Liver (tissue), 7 donors: ENCODE measurements at regions not wholly inside any gene's neighbourhood (a gene's known extent, or its start where the extent isn't known, plus 50 kb on each side); places are given as distances from the start of the nearest gene placed in this dataset.
A peak's percentile ranks its signal among the peaks of the same experiment; 100 is the strongest.
"Not testable (repeated sequence)": the region's sequence is repeated elsewhere in the genome, so short reads cannot be mapped to it uniquely, and the experiment has no call there.

Experiments
- DNase-seq: peaks from one replicate; pipeline ENCODE4 v3.0.0-alpha.2; 2017; ENCODE audit warnings: low spot score
- H3K27ac ChIP-seq, 2 donors: one replicate each; pipeline ENCODE4 v1.7.0; 2013; ENCODE audit warnings: inconsistent platforms in 2 of 2, low read length in 2 of 2, control low read depth in 1 of 2, low read depth in 1 of 2, mild to moderate bottlenecking in 1 of 2
- H3K27me3 ChIP-seq, 4 donors: one replicate each; pipeline versions ENCODE4 v1.6.1 to v1.7.0; 2013; ENCODE audit warnings: low read length in 3 of 4, inconsistent platforms in 1 of 4, mild to moderate bottlenecking in 1 of 4, moderate library complexity in 1 of 4; ENCODE audit not compliant: control insufficient read depth in 4 of 4, insufficient read depth in 4 of 4
- H3K36me3 ChIP-seq, 4 donors: one replicate each; pipeline versions ENCODE4 v1.6.1 to v1.7.0; 2013; ENCODE audit warnings: low read length in 3 of 4, mild to moderate bottlenecking in 3 of 4, low read depth in 1 of 4, moderate library complexity in 1 of 4; ENCODE audit not compliant: control insufficient read depth in 4 of 4, insufficient read depth in 3 of 4
- H3K4me1 ChIP-seq, 4 donors: one replicate each; pipeline versions ENCODE4 v1.6.1 to v1.7.0; 2013; ENCODE audit warnings: low read length in 3 of 4, mild to moderate bottlenecking in 3 of 4, moderate library complexity in 1 of 4; ENCODE audit not compliant: control insufficient read depth in 4 of 4, insufficient read depth in 4 of 4
- H3K4me3 ChIP-seq, 3 donors: one replicate each; pipeline versions ENCODE4 v1.6.1 to v1.7.0; 2013; ENCODE audit warnings: low read length in 3 of 3, control low read depth in 1 of 3, low read depth in 1 of 3, mild to moderate bottlenecking in 1 of 3
- H3K9ac ChIP-seq, 2 donors: one replicate each; pipeline ENCODE4 v1.7.0; 2013; ENCODE audit warnings: low read length in 2 of 2, mild to moderate bottlenecking in 2 of 2, moderate library complexity in 2 of 2, control low read depth in 1 of 2, low read depth in 1 of 2
- H3K9me3 ChIP-seq, 4 donors: one replicate each; pipeline versions ENCODE4 v1.6.1 to v1.7.0; 2013; ENCODE audit warnings: low read length in 3 of 4; ENCODE audit not compliant: control insufficient read depth in 4 of 4
- ATF3 ChIP-seq: IDR thresholded peaks from 2 replicates; pipeline ENCODE4 v1.6.1; 2016; ENCODE audit warnings: antibody characterized with exemption
- EGR1 ChIP-seq, 2 donors: IDR thresholded peaks; 2 replicates each; pipeline ENCODE4 v1.6.1; 2016 to 2018; ENCODE audit warnings: antibody characterized with exemption in 2 of 2, low read depth in 2 of 2
- FOXA1 ChIP-seq: IDR thresholded peaks from 2 replicates; pipeline ENCODE4 v1.6.1; 2016; ENCODE audit warnings: antibody characterized with exemption
- FOXA2 ChIP-seq: IDR thresholded peaks from 2 replicates; pipeline ENCODE4 v1.6.1; 2016; ENCODE audit warnings: antibody characterized with exemption
- HNF4A ChIP-seq, 2 donors: conservative IDR thresholded peaks; 2 replicates each; pipeline ENCODE4 v1.6.1; 2016; ENCODE audit warnings: antibody characterized with exemption in 2 of 2, mild to moderate bottlenecking in 2 of 2
- HNF4G ChIP-seq: IDR thresholded peaks from 2 replicates; pipeline ENCODE4 v1.6.1; 2016; ENCODE audit warnings: antibody characterized with exemption
- MAX ChIP-seq: IDR thresholded peaks from 2 replicates; pipeline ENCODE4 v1.6.1; 2016; ENCODE audit warnings: antibody characterized with exemption
- NR2F2 ChIP-seq: IDR thresholded peaks from 2 replicates; pipeline ENCODE4 v1.6.1; 2016; ENCODE audit warnings: antibody characterized with exemption
- RAD21 ChIP-seq, 2 donors: IDR thresholded peaks; 2 replicates each; pipeline ENCODE4 v1.6.1; 2016; ENCODE audit warnings: antibody characterized with exemption in 2 of 2, mild to moderate bottlenecking in 2 of 2
- SP1 ChIP-seq: IDR thresholded peaks from 2 replicates; pipeline ENCODE4 v1.6.1; 2018; ENCODE audit warnings: antibody characterized with exemption, mild to moderate bottlenecking
- WGBS: extraction: QIAGEN DNeasy Blood & Tissue Kit; methylation state at CpG from one replicate; pipeline ENCODE4 v1.1.7; 2013; 5-methylcytosine and 5-hydroxymethylcytosine counted together
- donor health status: healthy.
- donor health status: healthy.
- donor health status: healthy.
- donor health status: healthy.

DNA sequence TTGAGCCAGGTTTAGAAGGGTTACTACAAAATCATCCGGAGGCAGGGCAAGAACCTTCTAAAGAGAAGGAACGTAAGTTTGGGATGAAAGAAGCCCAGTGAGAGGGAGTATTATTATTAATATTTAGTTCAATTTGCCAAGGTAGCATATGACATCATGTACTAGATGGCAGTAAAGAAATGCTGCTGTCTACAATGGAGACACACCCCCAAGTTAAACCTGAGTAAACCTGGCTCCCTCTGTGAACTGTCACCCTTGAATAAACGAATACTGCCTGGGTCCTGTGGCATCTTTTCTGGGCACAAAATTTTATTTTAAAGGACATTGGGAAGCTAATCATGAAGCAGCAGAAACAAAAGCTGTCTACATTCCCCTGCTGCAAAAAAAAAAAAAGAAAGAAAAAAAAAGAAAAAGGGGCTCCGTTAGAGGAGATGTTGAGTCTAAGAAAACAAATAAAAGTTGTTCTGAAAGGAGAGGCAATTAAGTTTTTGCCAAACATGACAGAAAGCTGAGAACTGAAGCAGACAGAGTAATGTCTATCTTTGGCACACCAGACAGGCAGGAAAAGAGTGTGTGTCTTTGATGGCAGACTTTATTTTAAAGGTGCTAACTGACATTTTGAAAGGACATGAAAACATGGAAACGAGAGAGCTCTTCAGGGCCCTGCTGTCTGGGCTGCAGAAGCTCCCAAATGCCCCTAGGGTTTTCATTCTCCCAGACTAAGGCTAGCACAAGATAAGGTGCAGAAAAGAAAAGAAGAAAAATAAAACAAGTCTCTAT, 557.7 kb upstream of the CHAC2 start (continued):
- TF ChIP-seq MAX: no peak
- no peak for TF ChIP-seq NR2F2
- TF ChIP-seq HNF4A (conservative IDR thresholded peaks at IDR 0.05): no peak
- TF ChIP-seq RAD21 (IDR thresholded peaks at IDR 0.05): no peak
- TF ChIP-seq ATF3: no peak
- TF ChIP-seq FOXA1: no peak
- no peak for TF ChIP-seq HNF4G

GRCh38 chr2:53208815-53209214, 558.8 kb upstream of the CHAC2 start:
- Histone ChIP-seq H3K4me1 (no peaks in the 10 kb centered on the region), H3K36me3 (no peaks in the 10 kb centered on the region), H3K27ac (no peak overlapping the region), H3K9ac (no peak overlapping the region), H3K4me3 (no peak overlapping the region), H3K9me3 (no peaks in the 10 kb centered on the region), H3K27me3 (no peaks in the 10 kb centered on the region)
- 65% methylated on average over 4 of the region's 4 CpGs for WGBS
- TF ChIP-seq HNF4A (conservative IDR thresholded peaks at IDR 0.05): no peak
- no peak for TF ChIP-seq FOXA2
- DNase-seq: no peak

DNA sequence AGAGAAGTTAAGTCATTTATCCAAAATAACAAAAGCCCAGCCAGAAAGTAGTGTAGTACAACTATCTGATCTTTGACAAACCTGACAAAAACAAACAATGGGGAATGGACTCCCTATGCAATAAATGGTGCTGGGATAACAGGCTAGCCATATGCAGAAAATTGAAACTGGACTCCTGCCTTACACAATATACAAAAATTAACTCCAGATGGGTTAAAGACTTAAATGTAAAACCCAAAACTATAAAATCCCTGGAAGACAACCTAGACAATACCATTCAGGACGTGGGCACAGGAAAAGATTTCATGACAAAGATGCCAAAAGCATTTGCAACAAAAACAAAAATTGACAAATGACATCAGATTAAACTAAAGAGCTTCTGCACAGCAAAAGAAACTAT, 561.4 kb upstream of the CHAC2 start:
- not testable (repeated sequence) for H3K36me3 ChIP-seq, H3K27ac ChIP-seq, H3K9me3 ChIP-seq, H3K9ac ChIP-seq, H3K27me3 ChIP-seq, H3K4me3 ChIP-seq, DNase-seq, H3K4me1 ChIP-seq
- 62% methylated on average over 1 of the region's 1 CpG for WGBS

DNA sequence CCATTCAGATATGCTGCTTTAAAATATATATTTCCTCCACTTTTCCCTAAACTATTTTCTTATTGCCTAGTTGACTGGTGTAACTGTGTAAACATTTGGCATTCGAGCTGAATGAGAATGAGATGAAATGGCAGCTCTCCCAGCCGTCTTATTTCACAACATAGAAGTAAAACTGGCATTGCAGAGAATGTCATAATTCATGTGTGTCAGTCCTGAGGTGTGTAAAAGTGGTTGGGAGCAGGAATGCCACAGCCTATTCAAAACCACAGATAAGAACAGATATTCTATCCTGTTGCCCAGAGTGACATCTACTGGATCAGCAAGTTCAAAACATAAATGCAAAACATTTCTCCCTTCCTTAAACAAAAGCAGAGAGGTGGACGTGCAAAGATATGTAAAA, 565.5 kb upstream of the CHAC2 start:
- H3K4me1 ChIP-seq: no peaks in the 10 kb centered on the region
- H3K9ac ChIP-seq: no peak overlapping the region
- no peak for DNase-seq

DNA sequence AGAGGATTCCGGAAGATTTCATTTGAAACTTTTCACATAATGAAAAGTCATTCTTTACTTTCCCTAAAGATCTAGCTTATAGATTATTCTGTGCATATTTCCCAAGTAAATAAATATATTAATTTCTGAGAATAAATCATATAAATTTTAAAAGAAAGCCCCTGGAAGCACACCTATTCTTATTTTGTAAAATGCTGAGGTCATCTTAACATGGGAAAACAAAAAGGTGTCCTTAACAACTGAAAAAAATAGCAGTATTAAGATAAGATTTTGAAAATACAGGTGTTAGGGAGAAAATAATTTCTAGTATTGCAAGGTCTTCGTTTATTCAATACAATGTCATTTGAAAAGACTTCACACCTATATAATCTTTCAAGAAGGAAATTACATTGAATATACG, 567.5 kb upstream of the CHAC2 start:
- Histone ChIP-seq H3K27me3 (no peaks in the 10 kb centered on the region), H3K4me3 (no peak overlapping the region), H3K36me3 (no peaks in the 10 kb centered on the region), H3K9ac (no peak overlapping the region), H3K27ac (no peak overlapping the region), H3K4me1 (no peaks in the 10 kb centered on the region), H3K9me3 (no peaks in the 10 kb centered on the region)
- 90% methylated on average over 3 of the region's 3 CpGs for WGBS
- DNase-seq: no peak
- no peak for TF ChIP-seq FOXA1
- no peak for TF ChIP-seq EGR1 (IDR thresholded peaks at IDR 0.05; ENCODE audit: low read depth in 2 of 2)
- TF ChIP-seq MAX: no peak
- TF ChIP-seq HNF4G: no peak

More for the DNA sequence above, 565.5 kb upstream of the CHAC2 start:
- Histone ChIP-seq H3K27ac (no peak overlapping the region), H3K27me3 (no peaks in the 10 kb centered on the region), H3K36me3 (no peaks in the 10 kb centered on the region), H3K9me3 (no peaks in the 10 kb centered on the region), H3K4me3 (no peak overlapping the region)
- whole genome bisulfite sequencing: 17% methylated on average over 3 of the region's 3 CpGs
- peak; percentile 57 for TF ChIP-seq RAD21 (IDR thresholded peaks at IDR 0.05)
- no peak for TF ChIP-seq SP1
